ENCODE measurements at regions not wholly inside any gene's neighbourhood (a gene's known extent, or its start where the extent isn't known, plus 50 kb on each side); places are given as distances from the start of the nearest gene placed in this dataset.

GRCh38 chr10:64098994-64099393 lies 577.8 kb downstream of the REEP3 start:
- TF ChIP-seq CTCF (IDR thresholded peaks at IDR 0.05; ENCODE audit: low read depth, low read length): no peak
- no peak for DNase-seq (ENCODE audit: low read depth in 2 of 2)
- no peak overlapping the region for H3K4me3 ChIP-seq (replicated peaks in 1 of 2; ENCODE audit: low read depth in 2 of 2, low read length in 2 of 2)

GRCh38 chr10:64101606-64102263 lies 580.5 kb downstream of the REEP3 start:
- no peak for TF ChIP-seq CTCF (IDR thresholded peaks at IDR 0.05; ENCODE audit: low read depth, low read length)
- DNase-seq (ENCODE audit: low read depth in 2 of 2): peak in 1 of 2 donors; percentile 12
- H3K4me3 ChIP-seq (replicated peaks in 1 of 2; ENCODE audit: low read depth in 2 of 2, low read length in 2 of 2): no peak overlapping the region

- no peak for DNase-seq (ENCODE audit: low read depth in 2 of 2)
- no peak for TF ChIP-seq CTCF (IDR thresholded peaks at IDR 0.05; ENCODE audit: low read depth, low read length)
- H3K4me3 ChIP-seq (replicated peaks in 1 of 2; ENCODE audit: low read depth in 2 of 2, low read length in 2 of 2): no peak overlapping the region
Measured at GRCh38 chr10:64102264-64102633, 581.0 kb downstream of the REEP3 start.

- no peak overlapping the region for H3K4me3 ChIP-seq (replicated peaks in 1 of 2; ENCODE audit: low read depth in 2 of 2, low read length in 2 of 2)
- no peak for DNase-seq (ENCODE audit: low read depth in 2 of 2)
- TF ChIP-seq CTCF (IDR thresholded peaks at IDR 0.05; ENCODE audit: low read depth, low read length): no peak
Measured at GRCh38 chr10:64102916-64103315, 581.7 kb downstream of the REEP3 start.

DNA sequence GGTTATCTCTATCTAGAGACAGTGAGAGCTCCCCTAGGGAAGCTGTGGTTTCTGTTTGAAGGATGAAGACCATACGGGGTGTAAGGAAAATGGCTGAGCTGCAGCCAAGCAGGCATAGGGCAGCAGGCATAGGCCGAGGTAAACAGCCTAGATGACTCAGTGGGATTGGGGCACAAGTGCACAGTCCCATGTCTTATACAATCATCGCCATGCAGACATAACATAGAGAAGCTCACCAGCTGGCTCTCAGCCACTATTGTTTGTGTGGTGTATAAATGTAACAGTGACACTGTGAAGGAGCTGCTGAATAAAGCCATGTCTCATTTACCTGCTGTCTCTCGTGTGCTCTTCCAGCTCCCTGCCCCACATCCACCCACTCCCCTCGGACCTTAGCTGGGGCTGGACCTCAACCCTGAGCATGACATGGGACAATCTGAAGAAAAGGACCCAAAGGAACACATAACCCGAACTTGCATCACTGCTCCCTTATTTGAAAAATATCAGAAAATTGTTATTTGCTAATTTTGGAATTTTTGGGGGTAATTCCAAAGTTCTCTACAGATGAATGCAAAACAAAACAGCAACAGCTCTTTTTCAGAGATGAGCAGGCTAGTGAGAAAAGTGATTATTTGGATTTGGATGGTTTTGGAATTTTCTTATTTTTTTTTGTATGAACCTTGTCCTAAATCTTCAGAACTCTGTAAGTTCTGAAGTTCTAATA lies 582.7 kb downstream of the REEP3 start:
- DNase-seq (ENCODE audit: low read depth in 2 of 2): peak in 1 of 2 donors; percentile 12
- no peak overlapping the region for H3K4me3 ChIP-seq (replicated peaks in 1 of 2; ENCODE audit: low read depth in 2 of 2, low read length in 2 of 2)
- no peak for TF ChIP-seq CTCF (IDR thresholded peaks at IDR 0.05; ENCODE audit: low read depth, low read length)

DNA sequence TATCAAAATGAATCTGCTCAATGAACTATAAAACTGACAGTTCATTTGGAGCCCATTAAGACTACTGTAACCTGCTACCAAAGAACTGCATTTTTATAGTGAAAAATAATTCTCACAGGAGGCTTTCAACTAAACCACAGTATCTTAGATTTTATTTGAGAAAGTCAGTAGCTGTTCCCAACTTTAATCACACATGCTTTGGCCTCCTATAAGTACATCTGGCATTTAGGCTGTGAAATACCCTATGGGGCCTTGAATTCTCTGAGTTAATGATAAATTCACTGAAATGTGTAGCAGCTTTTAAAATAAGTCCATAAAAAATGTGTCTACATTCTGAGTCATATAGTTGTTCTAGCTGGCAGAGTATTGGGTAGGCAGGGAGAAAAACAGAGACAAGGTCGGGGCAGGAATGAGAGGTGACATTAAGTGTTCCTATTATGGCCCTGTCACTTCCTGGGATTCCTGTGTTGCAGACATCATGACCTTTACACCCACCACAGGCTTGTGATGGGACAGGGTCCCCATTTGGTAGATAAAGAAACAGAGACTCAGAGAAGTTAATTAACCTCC lies 588.8 kb downstream of the REEP3 start:
- no peak for TF ChIP-seq CTCF (IDR thresholded peaks at IDR 0.05; ENCODE audit: low read depth, low read length)
- H3K4me3 ChIP-seq (replicated peaks in 1 of 2; ENCODE audit: low read depth in 2 of 2, low read length in 2 of 2): no peak overlapping the region
- no peak for DNase-seq (ENCODE audit: low read depth in 2 of 2)
